Dermis microvascular lymphatic vessel endothelial cell (primary cell): ENCODE measurements at regions not wholly inside any gene's neighbourhood (a gene's known extent, or its start where the extent isn't known, plus 50 kb on each side); places are given as distances from the start of the nearest gene placed in this dataset.
"Not testable (repeated sequence)": the region's sequence is repeated elsewhere in the genome, so short reads cannot be mapped to it uniquely, and the experiment has no call there.

Experiments
- DNase-seq, 2 donors: peaks; one replicate each; pipeline versions ENCODE4 v3.0.0 to v3.0.0-alpha.2; 2010; ENCODE audit warnings: low read depth in 2 of 2

DNA sequence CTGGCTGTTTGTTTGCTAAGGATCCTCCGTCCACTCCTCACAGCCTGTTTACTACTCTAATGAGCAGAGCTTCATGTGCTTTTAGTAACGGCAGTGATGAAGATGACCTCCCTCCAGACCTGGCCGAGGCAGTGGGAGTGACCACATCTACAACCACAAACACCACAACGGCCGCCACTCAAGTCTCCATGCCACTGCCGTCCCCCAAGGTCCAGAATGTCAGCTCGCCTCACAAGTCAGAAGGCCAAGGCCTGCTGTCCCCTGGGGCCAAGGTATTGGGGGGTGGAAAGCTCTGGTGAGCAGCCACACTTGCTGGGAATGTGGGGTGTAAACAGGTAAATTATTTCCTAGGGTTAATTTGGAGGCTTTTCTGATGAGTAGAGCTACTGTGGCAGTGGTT lies 926.4 kb downstream of the IPMK start:
- no peak for DNase-seq

DNA sequence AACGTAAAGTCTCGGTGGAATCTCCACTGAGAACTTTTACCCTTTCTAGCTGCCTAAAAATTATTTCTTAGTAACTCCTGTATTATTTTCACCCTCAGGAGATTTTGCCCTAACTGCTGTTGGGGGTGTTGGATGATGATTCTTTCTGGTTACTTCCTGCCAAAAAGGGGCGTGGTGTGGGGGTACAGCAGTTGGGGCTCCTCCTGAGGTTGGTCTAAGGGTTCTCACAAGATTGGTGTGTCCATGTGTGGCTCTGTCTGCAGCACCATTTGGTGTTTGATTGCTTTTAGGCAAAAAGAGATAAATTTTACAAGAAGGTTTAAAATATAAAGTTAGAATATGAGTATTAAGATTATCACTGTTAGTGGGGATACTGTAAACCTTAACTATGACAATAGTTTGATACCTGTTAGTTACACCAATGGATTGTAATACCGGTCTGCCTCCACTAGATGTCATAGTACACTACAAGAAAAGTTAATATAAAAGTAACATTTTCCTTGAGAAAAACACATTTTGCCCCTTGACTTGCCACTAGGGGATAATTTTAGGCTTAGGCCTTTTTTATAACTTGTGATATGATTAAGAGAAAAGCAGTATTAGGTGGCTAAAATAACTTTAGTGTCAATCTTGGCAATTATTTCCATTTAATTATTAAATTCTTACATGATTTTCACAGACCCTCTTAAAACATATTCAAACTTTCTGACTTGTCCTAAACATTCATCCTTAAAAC lies 928.7 kb downstream of the IPMK start:
- DNase-seq = peak; percentile 12 to 30

DNA sequence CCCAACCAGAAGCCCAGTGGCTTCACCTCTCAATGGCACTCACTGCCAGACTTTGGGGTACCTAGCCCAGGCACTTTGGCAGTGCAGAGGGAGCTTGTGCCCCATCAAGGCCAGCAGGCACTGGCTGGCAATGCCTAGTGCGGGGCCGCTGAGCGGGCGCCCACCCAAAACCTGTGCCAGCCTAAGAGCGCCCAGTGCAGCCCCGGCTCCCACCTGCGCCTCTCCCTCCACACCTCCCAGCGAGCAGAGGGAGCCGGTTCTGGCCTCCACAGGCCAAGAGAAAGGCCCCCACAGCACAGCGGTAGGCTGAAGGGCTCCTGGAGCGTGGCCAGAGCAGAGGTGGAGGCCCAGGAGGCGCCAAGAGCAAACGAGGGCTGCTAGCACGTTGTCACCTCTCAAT lies 930.8 kb downstream of the IPMK start:
- no peak for DNase-seq

DNA sequence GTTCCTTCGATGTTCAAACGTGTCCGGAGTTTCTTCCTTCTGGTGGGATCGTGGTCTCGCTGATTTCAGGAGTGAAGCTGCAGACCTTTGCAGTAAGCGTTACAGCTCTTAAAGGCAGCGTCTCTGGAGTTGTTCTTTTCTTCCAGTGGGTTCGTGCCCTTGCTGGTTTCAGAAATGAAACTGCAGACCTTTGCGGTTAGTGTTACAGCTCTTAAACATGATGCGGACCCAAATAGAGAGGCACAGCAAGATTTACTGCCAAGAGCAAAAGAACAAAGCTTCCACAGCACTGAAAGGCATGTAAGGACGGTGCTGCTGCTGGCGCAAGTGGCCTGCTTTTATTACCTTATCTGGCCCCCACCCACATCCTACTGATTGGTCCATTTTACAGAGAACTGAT lies 931.4 kb downstream of the IPMK start:
- DNase-seq = no peak

DNA sequence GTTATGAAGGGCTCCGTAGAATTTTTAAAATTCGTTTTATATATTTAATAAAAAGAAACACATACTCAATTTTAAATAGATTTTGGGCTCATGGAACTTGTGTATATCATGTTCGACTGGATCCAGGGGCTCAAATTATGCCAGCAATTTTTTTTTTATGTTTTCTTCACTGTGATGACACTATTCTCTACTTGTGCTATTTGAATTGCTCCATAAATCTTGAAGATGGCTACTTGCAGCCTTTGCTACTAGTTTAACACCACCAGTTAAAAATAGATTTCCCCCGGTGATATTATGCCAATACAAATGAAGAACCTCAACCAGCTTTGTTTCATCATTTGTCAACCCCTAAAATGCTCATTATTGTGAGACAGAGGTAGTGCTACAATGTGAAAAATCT lies 933.2 kb downstream of the IPMK start:
- no peak for DNase-seq

DNA sequence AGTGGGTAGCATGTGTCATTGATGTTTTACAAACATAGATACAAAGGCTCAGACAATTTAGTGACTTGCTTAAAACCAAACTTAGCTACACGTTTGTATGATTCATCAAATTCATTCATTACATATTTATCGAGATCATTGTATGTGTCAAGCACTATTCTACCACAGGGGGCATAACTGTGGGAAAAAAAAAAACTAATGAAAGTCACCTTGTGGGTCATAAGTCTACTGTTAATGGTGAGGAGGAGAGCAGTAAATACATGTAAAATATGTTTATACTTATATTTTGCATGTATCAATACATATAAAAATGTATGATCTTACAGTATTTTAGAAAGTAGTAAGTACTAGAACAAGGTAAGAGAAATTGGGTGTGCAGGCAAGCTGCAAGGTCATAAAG lies 933.8 kb downstream of the IPMK start:
- DNase-seq = no peak

DNA sequence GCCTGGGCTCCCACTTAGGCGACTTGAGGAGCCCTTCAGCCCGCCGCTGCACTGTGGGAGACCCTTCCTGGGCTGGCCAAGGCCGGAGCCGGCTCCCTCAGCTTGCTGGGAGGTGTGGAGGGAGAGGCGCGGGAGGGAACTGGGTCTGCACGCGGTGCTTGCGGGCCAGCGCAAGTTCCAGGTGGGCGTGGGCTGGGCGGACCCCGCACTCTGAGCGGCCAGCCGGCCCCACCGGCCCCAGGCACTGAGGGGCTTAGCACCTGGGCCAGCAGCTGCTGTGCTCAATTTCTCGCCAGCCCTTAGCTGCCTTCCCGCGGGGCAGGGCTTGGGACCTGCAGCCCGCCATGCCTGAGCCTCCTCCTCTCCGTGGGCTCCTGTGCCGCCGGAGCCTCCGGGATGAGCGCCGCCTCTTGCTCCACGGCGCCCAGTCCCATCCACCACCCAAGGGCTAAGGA lies 946.3 kb downstream of the IPMK start:
- DNase-seq = not testable (repeated sequence)

DNA sequence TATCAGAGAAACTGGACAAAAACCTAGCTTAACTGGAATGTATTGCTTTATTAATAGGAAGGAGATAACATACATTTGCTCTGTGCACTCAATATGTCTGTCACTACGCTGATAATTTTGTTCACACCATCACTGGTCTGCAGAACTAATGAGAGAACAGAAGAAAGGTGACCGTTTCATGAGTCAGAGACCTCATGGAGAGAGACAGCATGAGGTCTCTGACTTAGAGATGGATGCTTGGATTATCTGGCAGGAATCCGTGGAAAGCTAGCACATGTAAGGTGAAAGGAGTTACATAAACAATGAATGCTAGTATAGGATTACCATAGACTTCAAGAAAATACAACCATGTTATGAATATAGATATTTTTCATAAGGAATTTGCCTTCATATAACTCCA lies 947.3 kb downstream of the IPMK start:
- no peak for DNase-seq

DNA sequence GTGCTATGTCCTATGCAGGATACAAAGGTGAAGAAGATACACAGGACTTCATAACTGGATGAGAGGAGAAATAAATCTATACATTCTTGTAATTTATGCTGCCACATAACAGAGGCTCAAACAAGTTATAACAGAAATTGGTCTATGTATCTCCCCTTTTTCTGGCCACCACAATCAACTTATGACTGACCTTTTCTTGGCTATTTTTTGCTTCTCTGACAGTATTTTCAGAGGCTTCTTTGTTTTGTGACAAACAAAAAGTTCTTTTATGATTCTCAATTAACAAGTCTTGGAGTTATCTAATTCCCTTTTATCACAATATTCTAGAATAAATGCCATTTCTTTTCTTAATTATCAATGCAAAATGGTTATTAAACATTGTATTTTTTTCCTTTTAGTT lies 953.0 kb upstream of the ZWINT start:
- no peak for DNase-seq

DNA sequence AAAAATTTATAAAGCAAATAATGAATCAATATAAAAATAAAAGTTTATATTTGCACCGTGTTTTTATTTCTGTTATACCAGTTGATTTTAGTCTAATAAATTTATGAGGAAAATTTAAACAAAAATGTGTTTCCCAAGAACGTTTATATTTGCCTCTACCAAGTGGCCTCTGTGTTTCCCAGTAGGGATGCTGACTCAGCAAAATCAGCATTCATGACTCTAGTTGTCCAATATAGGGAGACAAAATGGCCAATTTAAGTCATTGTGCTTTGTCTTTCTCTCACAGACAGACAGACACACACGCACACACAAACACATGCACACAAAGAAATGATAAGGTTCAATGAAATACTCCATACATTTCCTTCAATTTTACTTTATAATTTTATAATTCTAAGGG lies 942.5 kb upstream of the ZWINT start:
- DNase-seq = no peak

DNA sequence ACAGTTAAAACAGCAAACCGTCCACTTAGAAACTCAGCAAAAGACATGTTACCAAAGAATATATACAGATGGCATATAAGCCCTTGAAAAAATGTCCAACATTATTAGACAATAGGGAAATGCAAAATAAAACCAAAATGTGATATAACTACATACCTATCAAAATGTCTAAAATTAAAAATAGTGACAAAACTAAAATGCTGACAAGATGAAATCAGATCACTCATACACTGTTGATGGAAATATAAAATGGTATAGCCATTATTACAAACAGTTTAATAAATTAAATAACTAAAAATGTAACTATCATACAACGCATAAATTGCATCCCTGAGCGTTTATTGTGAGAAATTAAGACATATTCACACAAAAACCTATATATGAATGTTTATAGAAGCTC lies 939.7 kb upstream of the ZWINT start:
- no peak for DNase-seq

DNA sequence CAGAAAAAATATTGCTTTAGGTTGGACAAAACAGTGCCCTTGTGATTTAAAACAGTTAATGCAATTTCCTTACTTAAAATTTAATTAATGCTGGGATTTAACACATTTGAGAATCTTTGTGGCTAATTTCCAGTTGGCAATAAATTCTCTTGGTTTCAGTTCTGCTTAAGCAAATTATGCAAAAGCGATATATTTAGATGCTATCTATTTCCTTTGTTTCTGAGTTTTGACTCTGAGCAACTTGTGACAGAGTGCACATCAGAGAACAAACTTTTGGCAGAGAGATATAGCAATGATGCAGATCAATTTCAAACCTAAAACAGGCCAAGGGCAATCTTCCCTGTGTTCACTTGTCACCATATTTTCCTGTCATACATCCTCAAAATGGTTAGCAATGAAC lies 933.6 kb upstream of the ZWINT start:
- DNase-seq = no peak

DNA sequence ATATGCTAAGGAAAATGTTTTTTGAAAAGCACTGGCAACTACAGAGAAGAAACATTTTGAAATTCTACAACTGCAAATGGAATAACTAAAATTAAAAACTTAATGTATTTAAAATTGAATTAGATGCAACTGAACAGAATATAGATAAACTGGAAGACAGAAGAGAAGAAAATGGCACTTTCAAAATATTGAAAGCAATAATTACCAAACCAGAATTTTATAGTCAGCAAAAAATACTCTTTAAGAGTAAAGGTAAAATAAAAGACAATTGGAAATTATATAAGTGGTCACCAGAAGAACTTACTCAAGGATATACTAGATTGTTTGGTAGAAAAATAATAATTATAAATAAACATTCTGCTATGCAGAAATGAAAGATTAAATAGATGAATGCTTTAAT lies 927.7 kb upstream of the ZWINT start:
- no peak for DNase-seq

DNA sequence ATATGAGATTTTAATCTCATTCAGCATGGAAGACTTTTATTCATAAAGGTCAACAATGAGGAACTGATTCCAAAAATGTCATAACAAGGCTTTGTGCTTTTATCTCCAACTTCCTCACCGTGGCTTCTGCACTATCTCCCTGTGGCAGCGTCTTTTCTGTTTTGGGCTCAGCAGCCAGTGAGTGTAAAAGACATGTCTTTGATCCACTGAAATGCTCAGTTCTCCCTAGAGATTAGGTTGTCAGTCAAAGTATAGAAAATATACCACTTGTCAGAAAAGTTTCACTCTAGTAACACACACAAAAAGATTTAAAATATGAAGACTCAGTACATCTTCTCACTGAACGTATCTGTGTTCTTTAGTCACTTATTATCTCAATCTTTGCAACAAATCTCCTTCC lies 901.8 kb upstream of the ZWINT start:
- no peak for DNase-seq

DNA sequence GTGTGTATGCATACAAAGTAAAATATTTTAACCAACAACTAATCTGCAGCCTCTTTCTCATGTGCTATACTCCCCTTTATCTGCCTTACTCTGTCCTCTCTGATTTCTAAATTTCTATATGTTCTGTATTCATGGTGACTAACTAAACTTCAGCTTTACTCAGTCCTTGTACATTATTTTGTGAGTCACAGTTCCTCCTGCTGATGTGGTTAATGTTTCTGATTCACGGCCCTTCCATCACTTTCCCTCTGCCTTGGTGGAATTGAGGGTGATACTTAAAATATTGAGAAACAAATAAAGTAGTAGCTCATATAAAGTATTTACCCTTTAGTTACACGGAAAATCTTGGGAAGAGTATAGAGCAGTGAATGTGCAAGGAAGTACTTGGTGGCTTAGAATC lies 899.1 kb upstream of the ZWINT start:
- DNase-seq = no peak

DNA sequence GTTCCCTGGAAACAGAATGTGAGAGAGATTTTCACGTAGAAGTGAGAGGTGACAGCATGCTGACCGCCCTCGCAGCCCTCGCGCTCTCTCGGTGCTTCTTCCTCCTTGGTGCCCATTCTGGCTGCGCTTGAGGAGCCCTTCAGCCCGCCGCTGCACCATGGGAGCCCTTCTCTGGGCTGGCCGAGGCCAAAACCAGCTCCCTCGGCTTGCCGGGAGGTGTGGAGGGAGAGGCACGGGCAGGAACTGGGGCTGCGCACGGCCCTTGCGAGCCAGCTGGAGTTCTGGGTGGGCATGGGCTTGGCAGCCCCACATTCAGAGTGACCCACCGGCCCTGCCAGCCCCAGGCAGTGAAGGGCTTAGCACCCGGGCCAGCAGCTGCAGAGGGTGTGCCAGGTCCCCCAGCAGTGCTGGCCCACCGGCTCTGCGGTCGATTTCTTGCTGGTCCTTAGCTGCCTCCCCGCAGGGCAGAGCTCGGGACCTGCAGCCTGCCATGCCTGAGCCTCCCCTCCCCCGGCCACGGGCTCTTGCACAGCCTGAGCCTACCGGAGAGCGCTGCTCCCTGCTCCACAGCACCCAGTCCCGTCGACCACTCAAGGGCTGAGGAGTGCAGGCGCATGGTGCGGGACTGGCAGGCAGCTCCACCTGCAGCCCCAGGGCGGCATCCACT lies 888.7 kb upstream of the ZWINT start:
- DNase-seq = no peak

DNA sequence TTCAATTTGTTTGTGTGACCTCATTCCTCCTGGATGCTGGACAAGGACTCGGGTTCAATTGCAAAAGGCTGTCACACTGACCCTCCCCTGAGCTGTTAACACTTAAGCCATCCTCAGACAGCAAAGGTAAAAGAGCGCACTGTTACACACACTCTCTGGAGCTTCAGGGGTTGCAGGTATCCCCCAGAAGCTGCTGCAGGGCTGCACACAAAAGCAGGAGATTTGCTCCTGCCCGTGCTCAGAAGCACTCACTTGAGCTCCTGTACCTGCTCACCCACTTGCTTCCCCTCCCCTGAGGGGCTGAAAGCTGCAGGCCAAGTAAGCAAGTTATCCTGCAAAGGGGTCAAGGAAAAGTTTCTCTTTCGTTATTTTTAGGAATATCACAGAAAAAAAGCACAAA lies 886.2 kb upstream of the ZWINT start:
- DNase-seq = no peak

DNA sequence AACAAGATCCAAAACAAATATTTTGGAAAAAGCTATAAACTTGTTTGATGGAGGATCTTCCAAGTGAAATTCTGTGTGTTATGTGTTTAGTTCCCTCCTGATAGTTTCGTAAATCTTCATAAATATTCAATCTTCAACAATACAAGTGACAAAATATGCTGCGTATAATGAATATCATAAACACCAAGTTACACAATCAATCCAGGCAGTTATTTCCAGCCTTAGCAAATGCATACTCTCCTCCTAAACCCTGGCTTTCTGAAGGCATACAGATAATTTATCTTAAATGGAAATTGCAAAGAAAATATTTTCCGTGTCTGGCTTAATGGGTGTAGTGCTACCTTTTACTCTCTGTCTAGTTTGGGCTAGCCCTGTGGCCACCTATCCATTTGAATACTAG lies 864.9 kb upstream of the ZWINT start:
- DNase-seq = no peak

DNA sequence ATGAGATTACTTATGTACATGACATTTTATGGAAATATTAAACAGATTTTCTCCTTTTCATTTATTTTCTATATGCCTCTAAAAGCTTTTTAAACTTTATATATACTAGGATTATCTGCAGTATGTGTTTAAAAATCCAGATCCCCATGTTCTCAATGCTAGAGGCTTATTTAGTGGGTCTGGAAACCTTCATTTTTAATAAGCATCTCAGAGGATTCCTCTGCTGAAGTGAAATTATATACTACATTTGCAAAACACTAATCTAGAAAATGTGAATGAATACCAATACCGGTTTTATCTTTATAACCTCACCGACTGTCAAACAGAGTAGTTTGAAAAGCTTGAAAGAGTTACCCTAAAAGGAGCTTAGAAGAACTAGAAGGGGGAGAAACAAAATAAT lies 863.8 kb upstream of the ZWINT start:
- DNase-seq = no peak

DNA sequence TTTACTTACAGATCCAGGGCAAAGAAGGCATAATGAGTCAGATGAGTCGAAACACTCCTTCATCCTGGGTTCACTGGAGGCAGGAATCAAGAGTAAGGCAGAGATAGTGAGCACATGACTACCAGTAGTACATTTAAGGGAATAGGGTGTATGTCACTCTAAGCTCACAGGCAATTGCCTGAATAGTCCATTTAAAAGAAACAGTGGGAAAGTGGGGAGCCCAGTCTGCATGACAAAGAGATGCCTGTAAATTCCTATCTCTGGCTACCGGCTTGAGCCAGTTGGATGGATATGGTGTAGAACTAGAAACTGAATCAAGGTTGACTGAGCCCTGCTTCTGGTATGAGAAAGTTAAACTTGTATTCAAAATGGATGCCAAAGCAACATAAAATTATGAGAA lies 861.5 kb upstream of the ZWINT start:
- no peak for DNase-seq

DNA sequence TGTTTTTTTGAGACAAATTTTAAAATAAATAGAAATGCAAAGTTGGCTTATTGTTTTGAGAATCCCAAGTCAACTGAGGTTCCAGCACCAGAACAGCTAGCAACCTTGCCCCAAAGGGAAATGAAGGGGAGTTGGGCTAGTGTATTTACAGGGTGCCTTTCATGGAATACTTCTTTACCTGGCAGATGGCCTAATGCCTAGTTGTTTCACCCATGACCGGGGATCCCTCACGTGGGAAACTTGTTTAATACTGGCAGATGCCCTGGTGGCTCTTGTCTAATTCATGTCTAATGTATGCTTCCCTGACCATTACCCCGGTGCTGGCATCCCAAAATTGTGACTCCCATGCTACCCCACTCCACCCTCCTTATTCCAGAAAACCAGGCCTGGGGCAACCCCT lies 861.1 kb upstream of the ZWINT start:
- no peak for DNase-seq

DNA sequence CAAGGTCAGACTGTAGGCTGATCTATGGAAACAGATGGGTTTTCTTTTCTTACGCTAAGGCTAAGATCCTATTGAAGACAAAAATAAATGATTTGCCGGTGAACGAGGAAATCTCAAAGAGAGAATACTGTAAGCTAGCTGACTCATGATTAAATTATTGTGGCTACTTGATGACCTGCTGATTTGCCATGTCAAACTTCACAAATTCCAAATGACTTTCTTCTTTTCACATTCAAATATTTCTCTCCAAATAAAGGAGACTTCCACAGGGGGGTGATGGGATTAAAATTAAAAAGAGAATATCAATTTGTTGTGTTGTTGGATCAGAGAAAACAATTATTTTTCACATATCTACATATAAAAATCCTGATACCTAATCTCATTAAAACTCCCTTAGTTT lies 860.6 kb upstream of the ZWINT start:
- no peak for DNase-seq

DNA sequence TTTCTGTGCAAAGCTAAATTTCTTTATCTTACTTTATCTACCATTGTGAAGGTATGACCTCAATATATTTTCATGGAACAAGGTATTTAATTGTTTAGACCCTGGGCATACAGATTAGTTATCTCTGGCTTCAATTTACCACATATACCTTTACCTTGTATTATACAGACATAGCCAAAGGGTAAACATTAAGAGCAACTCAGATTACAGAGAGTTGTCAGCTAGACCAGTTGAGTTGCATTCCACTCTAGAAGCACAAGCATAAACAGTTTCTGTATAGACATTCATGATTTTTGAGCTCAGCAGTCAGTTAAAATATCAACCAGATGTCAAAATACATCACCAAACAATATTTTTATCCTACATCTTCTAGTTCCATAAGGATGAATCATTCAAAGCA lies 857.3 kb upstream of the ZWINT start:
- DNase-seq = no peak

DNA sequence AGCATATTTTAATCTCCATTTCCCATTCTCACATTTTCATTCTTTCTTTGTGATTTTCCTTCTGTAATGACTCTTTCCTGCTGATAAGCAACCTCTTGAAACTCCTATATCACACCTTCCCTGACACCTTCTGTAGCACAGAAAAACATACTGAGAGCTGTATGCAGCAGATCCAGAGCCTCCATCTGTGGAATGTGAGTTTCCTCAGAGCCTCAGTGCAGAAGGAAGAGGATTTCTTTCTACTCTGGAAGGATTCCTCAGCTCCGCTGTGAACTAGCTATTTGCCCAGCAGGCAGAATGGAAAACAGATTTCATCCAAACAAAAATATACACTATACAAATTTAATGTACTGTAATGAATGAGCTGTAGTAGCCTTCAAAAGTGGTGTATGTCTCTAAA lies 841.3 kb upstream of the ZWINT start:
- DNase-seq = no peak
